Vagina (tissue), 2 donors: ENCODE measurements at regions not wholly inside any gene's neighbourhood (a gene's known extent, or its start where the extent isn't known, plus 50 kb on each side); places are given as distances from the start of the nearest gene placed in this dataset.

Source experiments
- DNase-seq, 2 donors: peaks; one replicate each; pipeline ENCODE4 v3.0.0-alpha.2; 2017; ENCODE audit errors: extremely low spot score in 2 of 2
- H3K27ac ChIP-seq: fragments of 200-600 bp; sonication (generic); one replicate; pipeline ENCODE4 v1.5.1; 2019
- H3K27me3 ChIP-seq: fragments of 200-600 bp; sonication (generic); one replicate; pipeline ENCODE4 v1.5.1; 2019
- H3K36me3 ChIP-seq, 2 donors: fragments of 200-600 bp; sonication (generic); one replicate each; pipeline ENCODE4 v1.5.1; 2017 to 2019
- H3K4me1 ChIP-seq: fragments of 200-600 bp; sonication (generic); one replicate; pipeline ENCODE4 v1.5.1; 2019
- H3K4me3 ChIP-seq, 2 donors: fragments of 200-600 bp; sonication (generic); 1 replicate in 1 of 2; 2 replicates in 1 of 2; pipeline ENCODE4 v1.5.1; 2016 to 2019
- H3K9me3 ChIP-seq: fragments of 200-600 bp; sonication (generic); one replicate; pipeline ENCODE4 v1.5.1; 2019
- CTCF ChIP-seq, 3 experiments: fragments of 450-650 bp in 2 of 3; fragments of 200-600 bp in 1 of 3; sonication (generic) in 1 of 3; IDR thresholded peaks; one replicate each; pipeline ENCODE4 v1.5.1; 2017 to 2019; ENCODE audit warnings: antibody characterized with exemption in 3 of 3, mild to moderate bottlenecking in 2 of 3, moderate library complexity in 2 of 3
- POLR2A ChIP-seq, 2 donors: fragments of 450-650 bp; IDR thresholded peaks; one replicate each; pipeline ENCODE4 v1.6.1; 2017; ENCODE audit warnings: antibody characterized with exemption in 2 of 2, mild to moderate bottlenecking in 2 of 2, moderate library complexity in 2 of 2
- POLR2AphosphoS5 ChIP-seq, 2 donors: sonication (generic); formaldehyde crosslinking; IDR thresholded peaks; one replicate each; pipeline ENCODE4 v1.9.0; 2017; ENCODE audit warnings: antibody characterized with exemption in 2 of 2, mild to moderate bottlenecking in 2 of 2, low read depth in 1 of 2; ENCODE audit not compliant: insufficient read depth in 1 of 2
- intact Hi-C: fragments of 100-400 bp; cut with DNase I; formaldehyde crosslinking; loops from one replicate; pipeline ENCODE4 v1.15.1; 2023

- intact Hi-C loops: no loop called here
- H3K4me1 ChIP-seq: no peaks in the 10 kb centered on the region
- H3K36me3 ChIP-seq: no peaks in the 10 kb centered on the region
- H3K9me3 ChIP-seq: no peaks in the 10 kb centered on the region
- H3K27me3 ChIP-seq: no peaks in the 10 kb centered on the region
- no peak for TF ChIP-seq CTCF (IDR thresholded peaks at IDR 0.05)
- no peak for TF ChIP-seq POLR2A (IDR thresholded peaks at IDR 0.05)
- no peak for TF ChIP-seq POLR2AphosphoS5 (IDR thresholded peaks at IDR 0.05; ENCODE audit: insufficient read depth in 1 of 2, low read depth in 1 of 2)
- no peak for DNase-seq
- H3K27ac ChIP-seq: no peak overlapping the region
- H3K4me3 ChIP-seq: no peak overlapping the region
Measured at GRCh38 chr2:107354175-107354574, 468.2 kb upstream of the ST6GAL2 start.

DNA sequence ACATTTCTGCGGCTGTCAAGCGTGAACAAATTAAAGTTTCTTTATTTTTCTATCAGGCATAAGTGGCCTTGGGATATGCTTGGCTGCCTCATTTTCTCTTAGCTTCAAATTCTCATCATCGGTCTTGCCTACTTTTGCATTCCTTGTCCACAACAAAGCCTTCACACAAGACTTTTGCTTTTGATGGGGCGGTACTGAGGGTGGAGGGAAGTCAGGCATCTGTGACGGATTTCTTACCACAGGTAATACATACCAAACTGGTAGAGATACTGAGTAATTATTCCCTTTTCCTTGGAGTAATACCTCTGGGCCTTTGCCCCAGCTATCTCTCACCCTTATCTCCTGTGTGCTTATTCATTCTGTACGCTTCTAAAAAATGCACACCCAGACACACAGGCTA lies 468.3 kb upstream of the RGPD4 start:
- intact Hi-C loops: no loop called here

DNA sequence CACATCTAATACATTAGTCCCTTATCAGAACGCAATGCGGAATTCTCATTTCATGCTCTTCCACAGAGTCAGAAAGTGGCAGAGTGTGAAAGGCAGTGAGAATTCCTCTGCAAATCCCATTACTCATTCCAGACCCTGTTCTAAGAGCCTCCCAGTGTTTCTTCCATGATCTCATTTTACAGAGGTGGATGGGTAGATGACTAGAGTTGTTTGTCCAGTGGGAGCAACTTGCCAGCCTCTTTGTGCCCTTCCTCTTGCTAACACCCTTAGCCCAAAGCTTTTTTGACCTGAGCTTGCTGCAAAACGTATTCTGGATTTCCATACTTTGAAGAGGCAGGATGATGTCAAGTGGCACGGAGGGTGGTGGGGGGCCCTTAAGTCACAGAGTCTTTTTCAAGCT lies 467.7 kb upstream of the RGPD4 start:
- DNase-seq: no peak
- intact Hi-C loops: no loop called here
- no peak for TF ChIP-seq CTCF (IDR thresholded peaks at IDR 0.05)
- TF ChIP-seq POLR2AphosphoS5 (IDR thresholded peaks at IDR 0.05; ENCODE audit: insufficient read depth in 1 of 2, low read depth in 1 of 2): no peak
- Histone ChIP-seq H3K27me3 (no peaks in the 10 kb centered on the region), H3K36me3 (no peaks in the 10 kb centered on the region), H3K4me1 (no peaks in the 10 kb centered on the region), H3K4me3 (no peak overlapping the region), H3K27ac (no peak overlapping the region), H3K9me3 (no peaks in the 10 kb centered on the region)

More for the DNA sequence above, 468.3 kb upstream of the RGPD4 start:
- TF ChIP-seq POLR2A (IDR thresholded peaks at IDR 0.05): no peak
- TF ChIP-seq POLR2AphosphoS5 (IDR thresholded peaks at IDR 0.05; ENCODE audit: insufficient read depth in 1 of 2, low read depth in 1 of 2): no peak
- no peak for TF ChIP-seq CTCF (IDR thresholded peaks at IDR 0.05)
- H3K36me3 ChIP-seq: no peaks in the 10 kb centered on the region
- H3K27me3 ChIP-seq: no peaks in the 10 kb centered on the region
- no peak overlapping the region for H3K4me3 ChIP-seq
- no peak for DNase-seq
- H3K9me3 ChIP-seq: no peaks in the 10 kb centered on the region
- H3K4me1 ChIP-seq: no peaks in the 10 kb centered on the region
- no peak overlapping the region for H3K27ac ChIP-seq

- Histone ChIP-seq H3K36me3 (no peaks in the 10 kb centered on the region), H3K4me1 (no peaks in the 10 kb centered on the region), H3K9me3 (no peaks in the 10 kb centered on the region), H3K27ac (no peak overlapping the region), H3K4me3 (no peak overlapping the region), H3K27me3 (no peaks in the 10 kb centered on the region)
- intact Hi-C loops: no loop called here
- no peak for TF ChIP-seq POLR2A (IDR thresholded peaks at IDR 0.05)
- no peak for TF ChIP-seq POLR2AphosphoS5 (IDR thresholded peaks at IDR 0.05; ENCODE audit: insufficient read depth in 1 of 2, low read depth in 1 of 2)
- no peak for TF ChIP-seq CTCF (IDR thresholded peaks at IDR 0.05)
- no peak for DNase-seq
Measured at GRCh38 chr2:107361751-107362381, 464.8 kb upstream of the RGPD4 start.

- no peak for DNase-seq
- Histone ChIP-seq H3K4me3 (no peak overlapping the region), H3K27ac (no peak overlapping the region), H3K4me1 (no peaks in the 10 kb centered on the region), H3K36me3 (no peaks in the 10 kb centered on the region), H3K27me3 (no peaks in the 10 kb centered on the region), H3K9me3 (no peaks in the 10 kb centered on the region)
- intact Hi-C loops: no loop called here
- TF ChIP-seq POLR2AphosphoS5 (IDR thresholded peaks at IDR 0.05; ENCODE audit: insufficient read depth in 1 of 2, low read depth in 1 of 2): no peak
- TF ChIP-seq CTCF (IDR thresholded peaks at IDR 0.05): no peak
- TF ChIP-seq POLR2A (IDR thresholded peaks at IDR 0.05): no peak
Measured at GRCh38 chr2:107362993-107363392, 463.7 kb upstream of the RGPD4 start.
